HEK293 (cell line): ENCODE measurements at regions not wholly inside any gene's neighbourhood (a gene's known extent, or its start where the extent isn't known, plus 50 kb on each side); places are given as distances from the start of the nearest gene placed in this dataset.

ENCODE experiments used
- CTCF ChIA-PET: fragments of 350-600 bp; formaldehyde crosslinking; extraction: SDS; loops from one replicate; lab custom pipeline; 2021; ENCODE audit warnings: antibody characterized with exemption; lab: Yijun Ruan, JAX
- POLR2A ChIA-PET: fragments of 300-600 bp; formaldehyde crosslinking; extraction: SDS; loops from one replicate; lab custom pipeline; 2020; ENCODE audit warnings: antibody characterized with exemption, inconsistent platforms; lab: Yijun Ruan, JAX
- H3K27ac ChIP-seq: fragments of 200-500 bp; sonication (Bioruptor generic); 2 replicates; pipeline ENCODE4 v1.5.1; 2014; ENCODE audit warnings: low read depth, low read length, control low read depth, inconsistent platforms; ENCODE audit errors: extremely low read depth
- H3K36me3 ChIP-seq, 2 experiments: fragments of 200-500 bp in 1 of 2; sonication (Bioruptor generic) in 1 of 2; 1 replicate in 1 of 2; 2 replicates in 1 of 2; pipeline ENCODE4 v1.5.1; 2014 to 2017; ENCODE audit warnings: inconsistent platforms in 2 of 2, low read length in 2 of 2; ENCODE audit not compliant: control insufficient read depth in 2 of 2, insufficient read depth in 1 of 2
- H3K4me1 ChIP-seq: fragments of 200-500 bp; sonication (Bioruptor generic); 2 replicates; pipeline ENCODE4 v1.5.1; 2014; ENCODE audit warnings: mild to moderate bottlenecking, low read length, inconsistent platforms; ENCODE audit not compliant: control insufficient read depth, insufficient read depth
- H3K4me3 ChIP-seq: 2 replicates; pipeline ENCODE4 v1.5.1; 2011; ENCODE audit warnings: low read depth, mild to moderate bottlenecking, control low read depth, low read length, moderate library complexity
- H3K9me3 ChIP-seq: fragments of 200-500 bp; sonication (Bioruptor generic); 2 replicates; pipeline ENCODE4 v1.5.1; 2014; ENCODE audit warnings: low read depth, low read length, inconsistent platforms; ENCODE audit not compliant: control insufficient read depth, insufficient read depth
- BCL11A ChIP-seq: fragments of 450-650 bp; formaldehyde crosslinking; IDR thresholded peaks from 2 replicates; pipeline ENCODE4 v1.5.1; 2016; ENCODE audit warnings: low read depth, missing biosample characterization, missing genetic modification characterization
- IKZF3 ChIP-seq: fragments of 450-650 bp; IDR thresholded peaks from 2 replicates; pipeline ENCODE4 v1.5.0; 2018; ENCODE audit warnings: missing biosample characterization, mild to moderate bottlenecking, missing genetic modification characterization, moderate library complexity
- OVOL3 ChIP-seq: fragments of 450-650 bp; formaldehyde crosslinking; IDR thresholded peaks from 2 replicates; pipeline ENCODE4 v1.5.1; 2016; ENCODE audit warnings: missing biosample characterization, missing genetic modification characterization
- YY2 ChIP-seq: fragments of 450-650 bp; formaldehyde crosslinking; IDR thresholded peaks from 2 replicates; pipeline ENCODE4 v1.5.1; 2016; ENCODE audit warnings: missing biosample characterization, missing genetic modification characterization
- ZNF132 ChIP-seq: fragments of 450-650 bp; formaldehyde crosslinking; IDR thresholded peaks from 2 replicates; pipeline ENCODE4 v1.5.1; 2017; ENCODE audit warnings: missing biosample characterization, missing genetic modification characterization, borderline replicate concordance
- ZNF146 ChIP-seq: fragments of 450-650 bp; formaldehyde crosslinking; IDR thresholded peaks from 2 replicates; pipeline ENCODE4 v1.5.1; 2016; ENCODE audit warnings: missing biosample characterization, missing genetic modification characterization
- ZNF155 ChIP-seq: fragments of 450-650 bp; formaldehyde crosslinking; IDR thresholded peaks from 2 replicates; pipeline ENCODE4 v1.5.1; 2016; ENCODE audit warnings: missing biosample characterization, missing genetic modification characterization
- ZNF16 ChIP-seq: fragments of 450-650 bp; formaldehyde crosslinking; IDR thresholded peaks from 2 replicates; pipeline ENCODE4 v1.5.1; 2016; ENCODE audit warnings: low read depth, missing biosample characterization, missing genetic modification characterization
- ZNF2 ChIP-seq: fragments of 450-650 bp; formaldehyde crosslinking; IDR thresholded peaks from 2 replicates; pipeline ENCODE4 v1.5.1; 2016; ENCODE audit warnings: missing biosample characterization, missing genetic modification characterization
- ZNF223 ChIP-seq: fragments of 450-650 bp; formaldehyde crosslinking; IDR thresholded peaks from 2 replicates; pipeline ENCODE4 v1.5.1; 2016; ENCODE audit warnings: missing biosample characterization, missing genetic modification characterization
- ZNF24 ChIP-seq: fragments of 450-650 bp; formaldehyde crosslinking; IDR thresholded peaks from 2 replicates; pipeline ENCODE4 v1.5.1; 2016; ENCODE audit warnings: missing biosample characterization, missing genetic modification characterization
- ZNF266 ChIP-seq: fragments of 450-650 bp; formaldehyde crosslinking; IDR thresholded peaks from 2 replicates; pipeline ENCODE4 v1.5.1; 2016; ENCODE audit warnings: missing biosample characterization, missing genetic modification characterization, low read depth
- ZNF335 ChIP-seq: fragments of 450-650 bp; formaldehyde crosslinking; conservative IDR thresholded peaks from 2 replicates; pipeline ENCODE4 v1.5.1; 2016; ENCODE audit warnings: missing biosample characterization, missing genetic modification characterization
- ZNF394 ChIP-seq: fragments of 450-650 bp; formaldehyde crosslinking; IDR thresholded peaks from 2 replicates; pipeline ENCODE4 v1.5.1; 2016; ENCODE audit warnings: missing biosample characterization, missing genetic modification characterization, mild to moderate bottlenecking, moderate library complexity, borderline replicate concordance
- ZNF510 ChIP-seq: fragments of 450-650 bp; formaldehyde crosslinking; IDR thresholded peaks from 2 replicates; pipeline ENCODE4 v1.5.1; 2018; ENCODE audit warnings: mild to moderate bottlenecking, missing genetic modification characterization, missing biosample characterization; ENCODE audit not compliant: insufficient replicate concordance
- ZNF555 ChIP-seq: fragments of 450-650 bp; formaldehyde crosslinking; conservative IDR thresholded peaks from 2 replicates; pipeline ENCODE4 v1.5.1; 2017; ENCODE audit warnings: missing biosample characterization, mild to moderate bottlenecking, missing genetic modification characterization, inconsistent platforms
- ZNF558 ChIP-seq: fragments of 450-650 bp; formaldehyde crosslinking; IDR thresholded peaks from 2 replicates; pipeline ENCODE4 v1.5.1; 2016; ENCODE audit warnings: missing biosample characterization, missing genetic modification characterization
- ZNF561 ChIP-seq: fragments of 450-650 bp; IDR thresholded peaks from 2 replicates; pipeline ENCODE4 v1.5.1; 2018; ENCODE audit warnings: missing biosample characterization, missing genetic modification characterization, borderline replicate concordance
- ZNF660 ChIP-seq: fragments of 450-650 bp; IDR thresholded peaks from 2 replicates; pipeline ENCODE4 v1.5.1; 2018; ENCODE audit warnings: missing biosample characterization, mild to moderate bottlenecking, missing genetic modification characterization
- ZNF76 ChIP-seq: fragments of 450-650 bp; formaldehyde crosslinking; IDR thresholded peaks from 2 replicates; pipeline ENCODE4; 2016; ENCODE audit warnings: low read depth, missing biosample characterization, missing genetic modification characterization, borderline replicate concordance
- ZNF776 ChIP-seq: fragments of 450-650 bp; formaldehyde crosslinking; IDR thresholded peaks from 2 replicates; pipeline ENCODE4 v1.5.0; 2017; ENCODE audit warnings: missing biosample characterization, missing genetic modification characterization, borderline replicate concordance
- ZNF777 ChIP-seq: fragments of 450-650 bp; formaldehyde crosslinking; IDR thresholded peaks from 2 replicates; pipeline ENCODE4 v1.5.1; 2017; ENCODE audit warnings: missing biosample characterization, missing genetic modification characterization, borderline replicate concordance
- ZNF792 ChIP-seq: fragments of 450-650 bp; formaldehyde crosslinking; IDR thresholded peaks from 2 replicates; pipeline ENCODE4 v1.5.1; 2016; ENCODE audit warnings: missing biosample characterization, missing genetic modification characterization
- TF ChIP-seq, protein P1 (sequence below): fragments of 450-650 bp; formaldehyde crosslinking; IDR thresholded peaks from 2 replicates; pipeline ENCODE4 v1.5.1; 2017; ENCODE audit warnings: missing biosample characterization, missing genetic modification characterization
- TF ChIP-seq, protein P2 (sequence below): fragments of 450-650 bp; formaldehyde crosslinking; IDR thresholded peaks from 2 replicates; pipeline ENCODE4 v1.5.1; 2017; ENCODE audit warnings: missing biosample characterization, mild to moderate bottlenecking, missing genetic modification characterization, moderate library complexity
- TF ChIP-seq, protein P3 (sequence below): fragments of 450-650 bp; formaldehyde crosslinking; IDR thresholded peaks from 2 replicates; pipeline ENCODE4 v1.5.1; 2016; ENCODE audit warnings: missing biosample characterization, missing genetic modification characterization

DNA sequence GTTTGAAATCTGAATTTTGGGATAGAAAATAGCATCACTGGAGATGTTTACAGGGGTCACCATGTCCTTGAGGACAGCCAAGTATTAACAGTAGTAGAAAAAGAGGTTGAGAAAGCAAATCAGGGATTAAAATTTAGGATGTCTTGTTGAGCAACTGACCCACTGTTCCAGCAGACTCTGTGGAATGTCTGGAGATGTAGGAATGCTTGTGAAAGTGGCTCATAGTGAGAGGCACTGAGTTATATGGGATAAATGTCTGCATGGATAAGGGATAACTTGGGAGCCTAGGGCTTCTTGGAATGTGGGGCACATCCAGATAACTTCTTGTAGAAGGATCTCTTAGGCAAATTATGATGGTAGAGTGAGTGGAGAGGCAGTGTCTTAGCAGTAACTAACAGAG, 495.0 kb downstream of the TMX3 start:
- CTCF ChIA-PET: no interaction called here

DNA sequence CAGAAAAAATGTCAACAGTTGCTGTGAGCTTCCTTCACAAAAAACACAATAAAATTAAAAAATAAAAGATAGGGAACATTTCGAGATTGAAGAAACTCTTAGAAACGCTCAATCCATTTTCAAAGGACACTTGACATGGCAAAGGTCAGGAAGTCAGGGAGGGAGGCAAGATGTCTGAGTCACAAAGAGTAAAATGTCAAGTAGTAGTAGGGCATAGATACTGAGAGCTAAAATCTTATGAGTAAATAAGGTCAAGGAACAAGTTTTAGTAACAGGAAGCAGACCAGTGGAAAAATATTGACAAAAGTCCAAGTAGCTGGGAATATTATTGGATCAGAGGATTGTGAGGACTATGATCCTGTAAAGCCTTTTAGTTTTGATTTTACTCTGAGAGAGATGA, 495.6 kb downstream of the TMX3 start:
- CTCF ChIA-PET: no interaction called here
- H3K27ac ChIP-seq: no peak overlapping the region
- TF ChIP-seq OVOL3 (no peak), YY2 (no peak), ZNF555 (tag by site-specific recombination) (no peak), ZNF266 (no peak), ZNF561 (no peak), ZNF777 (tag by site-specific recombination) (no peak), BCL11A (tag by site-specific recombination) (no peak), ZNF146 (tag by site-specific recombination) (no peak), ZNF2 (tag by site-specific recombination) (no peak), ZNF132 (tag by site-specific recombination) (no peak), ZNF660 (tag by site-specific recombination) (no peak)
- TF ChIP-seq, protein P1, sequence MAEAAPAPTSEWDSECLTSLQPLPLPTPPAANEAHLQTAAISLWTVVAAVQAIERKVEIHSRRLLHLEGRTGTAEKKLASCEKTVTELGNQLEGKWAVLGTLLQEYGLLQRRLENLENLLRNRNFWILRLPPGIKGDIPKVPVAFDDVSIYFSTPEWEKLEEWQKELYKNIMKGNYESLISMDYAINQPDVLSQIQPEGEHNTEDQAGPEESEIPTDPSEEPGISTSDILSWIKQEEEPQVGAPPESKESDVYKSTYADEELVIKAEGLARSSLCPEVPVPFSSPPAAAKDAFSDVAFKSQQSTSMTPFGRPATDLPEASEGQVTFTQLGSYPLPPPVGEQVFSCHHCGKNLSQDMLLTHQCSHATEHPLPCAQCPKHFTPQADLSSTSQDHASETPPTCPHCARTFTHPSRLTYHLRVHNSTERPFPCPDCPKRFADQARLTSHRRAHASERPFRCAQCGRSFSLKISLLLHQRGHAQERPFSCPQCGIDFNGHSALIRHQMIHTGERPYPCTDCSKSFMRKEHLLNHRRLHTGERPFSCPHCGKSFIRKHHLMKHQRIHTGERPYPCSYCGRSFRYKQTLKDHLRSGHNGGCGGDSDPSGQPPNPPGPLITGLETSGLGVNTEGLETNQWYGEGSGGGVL: no peak
- no peaks in the 10 kb centered on the region for H3K4me1 ChIP-seq
- H3K36me3 ChIP-seq: no peaks in the 10 kb centered on the region
- H3K4me3 ChIP-seq: no peak overlapping the region
- POLR2A ChIA-PET: no interaction called here
- no peaks in the 10 kb centered on the region for H3K9me3 ChIP-seq

More for the DNA sequence above, 495.0 kb downstream of the TMX3 start:
- no peak for TF ChIP-seq ZNF155 (tag by site-specific recombination)
- TF ChIP-seq, protein P2, sequence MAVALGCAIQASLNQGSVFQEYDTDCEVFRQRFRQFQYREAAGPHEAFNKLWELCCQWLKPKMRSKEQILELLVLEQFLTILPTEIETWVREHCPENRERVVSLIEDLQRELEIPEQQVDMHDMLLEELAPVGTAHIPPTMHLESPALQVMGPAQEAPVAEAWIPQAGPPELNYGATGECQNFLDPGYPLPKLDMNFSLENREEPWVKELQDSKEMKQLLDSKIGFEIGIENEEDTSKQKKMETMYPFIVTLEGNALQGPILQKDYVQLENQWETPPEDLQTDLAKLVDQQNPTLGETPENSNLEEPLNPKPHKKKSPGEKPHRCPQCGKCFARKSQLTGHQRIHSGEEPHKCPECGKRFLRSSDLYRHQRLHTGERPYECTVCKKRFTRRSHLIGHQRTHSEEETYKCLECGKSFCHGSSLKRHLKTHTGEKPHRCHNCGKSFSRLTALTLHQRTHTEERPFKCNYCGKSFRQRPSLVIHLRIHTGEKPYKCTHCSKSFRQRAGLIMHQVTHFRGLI (tag by site-specific recombination): no peak
- no peak for TF ChIP-seq ZNF24
- no peak for TF ChIP-seq ZNF510
- TF ChIP-seq ZNF394 (tag by site-specific recombination): no peak
- TF ChIP-seq ZNF792: no peak
- no peak for TF ChIP-seq ZNF76 (tag by site-specific recombination)
- no peak for TF ChIP-seq ZNF776
- TF ChIP-seq ZNF558 (tag by site-specific recombination): no peak
- no peak for TF ChIP-seq ZNF223 (tag by site-specific recombination)
- no peak for TF ChIP-seq ZNF335 (tag by site-specific recombination)
- TF ChIP-seq IKZF3 (tag by site-specific recombination): no peak
- TF ChIP-seq, protein P3, sequence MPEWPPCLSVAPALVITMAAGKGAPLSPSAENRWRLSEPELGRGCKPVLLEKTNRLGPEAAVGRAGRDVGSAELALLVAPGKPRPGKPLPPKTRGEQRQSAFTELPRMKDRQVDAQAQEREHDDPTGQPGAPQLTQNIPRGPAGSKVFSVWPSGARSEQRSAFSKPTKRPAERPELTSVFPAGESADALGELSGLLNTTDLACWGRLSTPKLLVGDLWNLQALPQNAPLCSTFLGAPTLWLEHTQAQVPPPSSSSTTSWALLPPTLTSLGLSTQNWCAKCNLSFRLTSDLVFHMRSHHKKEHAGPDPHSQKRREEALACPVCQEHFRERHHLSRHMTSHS (tag by site-specific recombination): no peak
- TF ChIP-seq ZNF16 (tag by site-specific recombination): no peak
- TF ChIP-seq, all 188 proteins: peak for 0
- Histone ChIP-seq H3K9me3 (no peaks in the 10 kb centered on the region), H3K4me3 (no peak overlapping the region), H3K36me3 (no peaks in the 10 kb centered on the region), H3K4me1 (no peaks in the 10 kb centered on the region), H3K27ac (no peak overlapping the region)
- POLR2A ChIA-PET: no interaction called here
